NOMO-1 treated with DMSO at 0.1 percent for 48 hours (cell line): ENCODE measurements at regions not wholly inside any gene's neighbourhood (a gene's known extent, or its start where the extent isn't known, plus 50 kb on each side); places are given as distances from the start of the nearest gene placed in this dataset.

Experiments
- DNase-seq: peaks from one replicate; lab custom pipeline; 2025; ENCODE audit not compliant: unreplicated experiment; lab: John Stamatoyannopoulos, UW

GRCh38 chr13:56953965-56954364 lies 186.8 kb upstream of the PRR20A start:
- DNase-seq = no peak

DNA sequence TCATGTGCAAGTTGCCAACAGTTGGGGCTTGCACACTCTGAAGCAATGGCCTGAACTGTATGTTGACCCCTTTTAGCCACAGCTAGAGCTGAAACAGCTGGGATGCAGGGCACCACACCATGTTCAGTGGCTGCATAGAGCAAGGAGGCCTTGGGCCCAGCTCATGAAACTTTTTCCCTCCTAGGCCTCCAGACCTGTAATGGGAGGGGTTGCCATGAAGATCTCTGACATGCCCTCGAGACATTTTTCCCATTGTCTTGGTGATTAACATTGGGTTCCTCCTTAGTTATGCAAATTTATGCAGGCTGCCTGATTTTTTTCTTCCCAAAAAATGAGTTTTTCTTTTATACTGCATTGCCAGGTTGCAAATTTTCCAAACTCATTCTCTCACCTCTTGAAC lies 165.1 kb upstream of the PRR20A start:
- DNase-seq = no peak

DNA sequence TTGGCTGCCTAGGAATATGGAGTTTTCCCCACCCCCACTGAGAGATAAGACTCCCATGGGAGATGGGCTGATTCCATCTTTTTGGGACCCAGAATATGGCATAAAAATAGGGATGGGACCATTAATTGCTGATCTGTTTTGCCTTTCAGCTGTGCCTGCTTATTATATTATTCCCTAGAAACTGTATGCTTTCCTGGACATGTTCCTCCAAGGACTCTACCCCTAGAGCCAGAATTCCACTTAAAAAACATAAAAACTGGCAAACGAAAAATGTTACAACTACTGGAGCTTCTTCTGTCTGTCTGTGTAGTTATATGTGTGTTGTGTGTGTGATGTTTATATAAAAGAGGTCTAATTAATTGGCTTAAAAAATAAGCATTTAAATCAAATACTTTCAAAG lies 159.9 kb upstream of the PRR20A start:
- no peak for DNase-seq

- DNase-seq = no peak
These were observed 154.6 kb upstream of the PRR20A start for GRCh38 chr13:56986121-56986520.

- DNase-seq = no peak
These were observed 152.2 kb upstream of the PRR20A start for GRCh38 chr13:56988543-56988942.

GRCh38 chr13:57003682-57004081 lies 137.0 kb upstream of the PRR20A start:
- no peak for DNase-seq

DNA sequence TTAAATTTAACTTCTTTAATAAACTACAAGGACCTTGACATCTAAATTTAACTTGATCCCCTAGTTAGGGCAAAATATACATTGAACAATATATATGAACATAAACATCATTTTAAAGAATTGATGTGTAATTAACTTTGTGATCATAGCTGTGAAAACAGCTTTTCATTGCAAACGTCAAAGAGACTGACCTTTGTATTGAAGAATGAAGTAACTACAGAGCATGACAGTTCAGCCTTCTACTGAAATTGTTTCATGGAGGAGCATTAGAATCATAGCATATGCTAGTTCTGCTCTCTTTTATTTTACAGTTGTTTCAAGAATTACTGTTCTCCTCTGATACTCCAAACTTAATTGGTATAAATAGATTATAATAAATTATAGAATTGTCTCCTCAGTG lies 123.4 kb upstream of the PRR20A start:
- no peak for DNase-seq

DNA sequence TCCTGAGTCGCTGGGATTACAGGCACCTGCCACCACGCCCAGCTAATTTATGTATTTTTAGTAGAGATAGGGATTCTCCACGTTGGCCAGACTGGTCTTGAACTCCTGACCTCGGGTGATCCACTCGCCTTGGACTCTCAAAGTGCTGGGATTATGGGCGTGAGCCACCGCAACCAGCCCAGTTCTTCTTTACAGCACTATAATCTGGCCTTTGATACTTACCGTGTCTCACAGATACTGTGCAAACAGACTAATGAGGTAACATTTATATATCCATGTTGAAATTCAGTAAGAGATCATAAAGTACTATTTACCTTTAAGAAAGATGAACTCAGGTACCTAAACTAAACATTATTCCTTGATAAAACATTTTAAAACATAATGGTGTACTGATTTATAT lies 121.8 kb upstream of the PRR20A start:
- DNase-seq = no peak

DNA sequence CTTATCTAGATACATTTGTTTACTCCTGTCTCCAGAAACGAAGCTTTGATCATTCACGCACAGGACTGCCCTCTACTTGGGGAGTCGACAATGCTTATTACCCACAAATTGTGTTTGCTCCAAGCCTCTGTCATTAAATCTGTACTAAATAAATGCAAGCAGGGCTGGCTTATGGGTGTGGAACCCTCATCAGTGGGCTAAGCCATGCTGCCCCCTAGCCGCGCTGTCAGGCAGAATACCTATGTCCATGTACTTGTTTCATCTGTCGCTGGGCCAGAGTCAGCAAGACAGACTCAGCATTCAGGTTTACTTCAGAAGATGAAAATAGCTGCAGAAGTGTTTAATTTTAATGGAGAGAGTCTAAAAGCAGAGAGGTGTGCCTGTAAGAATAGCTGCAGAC lies 110.0 kb upstream of the PRR20A start:
- no peak for DNase-seq

DNA sequence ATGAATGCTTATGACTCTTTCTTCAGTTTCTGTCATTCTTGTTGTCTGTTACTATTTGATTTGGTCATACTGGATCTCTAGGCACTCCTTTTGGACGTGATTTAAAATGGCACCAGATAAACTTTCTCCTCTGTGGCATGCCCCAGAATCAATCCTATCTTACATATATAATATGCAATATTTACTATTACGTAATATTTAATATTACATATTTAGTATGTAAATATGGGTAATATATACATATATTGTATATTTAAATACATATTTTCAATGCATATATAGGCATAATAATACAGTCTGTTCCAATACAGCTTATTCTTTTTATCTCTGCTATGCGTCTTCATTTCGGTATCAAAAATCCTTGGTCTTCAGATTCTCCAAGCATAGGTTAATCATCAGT lies 104.4 kb upstream of the PRR20A start:
- DNase-seq = no peak

DNA sequence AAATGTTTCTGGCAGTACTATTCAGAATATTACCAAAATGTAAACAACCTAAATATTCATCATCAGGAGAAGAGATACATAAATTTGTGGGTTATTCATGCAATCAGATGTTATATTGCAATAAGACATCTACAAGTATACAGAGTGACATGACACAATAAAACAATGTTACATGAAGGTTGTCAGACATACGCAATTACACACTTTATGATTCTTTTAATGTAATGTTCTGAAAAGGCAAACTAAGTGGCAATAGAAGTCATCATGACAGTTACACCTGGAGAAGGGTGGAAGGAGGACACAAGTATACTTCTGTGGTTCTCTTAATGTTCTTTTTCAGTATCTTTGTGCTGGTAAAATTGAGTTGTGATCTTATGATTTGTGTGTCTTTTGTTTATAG lies 95.8 kb upstream of the PRR20A start:
- DNase-seq = no peak

- no peak for DNase-seq
These were observed 94.7 kb upstream of the PRR20A start for GRCh38 chr13:57045826-57046546.

GRCh38 chr13:57056601-57057180 lies 84.0 kb upstream of the PRR20A start:
- DNase-seq = no peak

GRCh38 chr13:57063007-57063406 lies 77.7 kb upstream of the PRR20A start:
- DNase-seq = no peak

DNA sequence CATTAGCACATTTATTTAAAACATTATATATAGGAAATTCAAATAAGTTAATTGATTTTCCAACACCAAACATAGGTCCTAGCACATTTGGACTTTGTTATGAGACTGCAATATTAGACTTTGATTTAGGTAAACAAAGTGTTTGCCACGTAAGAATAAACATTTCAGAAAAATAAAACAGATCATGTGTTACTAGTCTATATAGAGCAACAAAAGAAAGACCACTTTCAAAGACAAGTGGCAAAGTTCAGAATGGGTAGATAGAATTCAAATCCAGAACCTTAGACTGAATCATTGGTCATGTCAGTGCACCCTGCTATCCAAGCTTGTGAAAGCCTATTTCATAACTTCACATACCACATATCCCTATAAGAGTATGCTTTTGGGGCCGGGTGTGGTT lies 66.7 kb upstream of the PRR20A start:
- no peak for DNase-seq

GRCh38 chr13:57075588-57075987 lies 65.1 kb upstream of the PRR20A start:
- no peak for DNase-seq

- DNase-seq = no peak
These were observed 53.7 kb upstream of the PRR20A start for GRCh38 chr13:57087006-57087405.
